ENCODE measurements at regions not wholly inside any gene's neighbourhood (a gene's known extent, or its start where the extent isn't known, plus 50 kb on each side); places are given as distances from the start of the nearest gene placed in this dataset.

DNA sequence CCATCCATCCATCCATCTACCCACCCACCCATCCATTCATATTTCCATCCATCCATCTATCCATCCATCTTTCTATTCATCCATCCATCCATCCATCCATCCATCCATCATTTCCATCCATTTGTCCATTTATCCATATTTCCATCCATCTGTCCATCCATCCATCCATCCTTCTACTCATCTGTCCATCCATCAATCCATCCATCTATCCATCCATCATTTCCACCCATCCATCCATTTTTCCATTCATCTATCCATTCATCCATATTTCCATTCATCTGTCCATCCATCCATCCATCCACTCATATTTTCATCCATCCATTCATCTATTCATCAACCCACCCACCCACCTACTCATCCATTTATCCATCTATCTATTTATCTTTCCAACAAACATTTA is 229.6 kb downstream of the TEX29 start:
- Histone ChIP-seq H3K27me3 (ENCODE audit: control insufficient read depth in 2 of 2, insufficient read depth in 2 of 2, low read length in 2 of 2) (no peaks in the 10 kb centered on the region), H3K4me1 (ENCODE audit: control insufficient read depth in 2 of 2, insufficient read depth in 2 of 2, low read length in 2 of 2) (no peaks in the 10 kb centered on the region), H3K9me3 (ENCODE audit: control insufficient read depth in 2 of 3, low read length in 3 of 3) (peaks cover 0 to 7% (median 0%) of the 10 kb centered on the region in 3 experiments), H3K36me3 (ENCODE audit: control insufficient read depth in 2 of 3, insufficient read depth in 3 of 3, low read length in 3 of 3) (no peaks in the 10 kb centered on the region), H3K4me3 (ENCODE audit: low read length) (no peak overlapping the region), H3K27ac (ENCODE audit: low read depth, low read length) (no peak overlapping the region)
- no peak overlapping the region for H3K4me3 Mint-ChIP-seq
- DNase-seq: no peak
- no peaks in the 10 kb centered on the region for H3K36me3 Mint-ChIP-seq
- no peak for ATAC-seq
- POLR2A ChIA-PET: no interaction called here
- H3K27me3 Mint-ChIP-seq: peaks cover 0 to 6% (median 0%) of the 10 kb centered on the region in 5 donors
- CTCF ChIA-PET: interaction anchor here (0.7 kb wide), 1 partner anchor 917 kb away, joined by 3 read pairs; no protein-coding TSS in a partner anchor
- intact Hi-C loops (cut with micrococcal nuclease): no loop called here
- H3K27ac Mint-ChIP-seq: no peak overlapping the region
- H3K9me3 Mint-ChIP-seq: peaks cover 0 to 7% (median 0%) of the 10 kb centered on the region in 11 donors
- peaks cover 0 to 5% (median 0%) of the 10 kb centered on the region in 7 donors for H3K4me1 Mint-ChIP-seq

DNA sequence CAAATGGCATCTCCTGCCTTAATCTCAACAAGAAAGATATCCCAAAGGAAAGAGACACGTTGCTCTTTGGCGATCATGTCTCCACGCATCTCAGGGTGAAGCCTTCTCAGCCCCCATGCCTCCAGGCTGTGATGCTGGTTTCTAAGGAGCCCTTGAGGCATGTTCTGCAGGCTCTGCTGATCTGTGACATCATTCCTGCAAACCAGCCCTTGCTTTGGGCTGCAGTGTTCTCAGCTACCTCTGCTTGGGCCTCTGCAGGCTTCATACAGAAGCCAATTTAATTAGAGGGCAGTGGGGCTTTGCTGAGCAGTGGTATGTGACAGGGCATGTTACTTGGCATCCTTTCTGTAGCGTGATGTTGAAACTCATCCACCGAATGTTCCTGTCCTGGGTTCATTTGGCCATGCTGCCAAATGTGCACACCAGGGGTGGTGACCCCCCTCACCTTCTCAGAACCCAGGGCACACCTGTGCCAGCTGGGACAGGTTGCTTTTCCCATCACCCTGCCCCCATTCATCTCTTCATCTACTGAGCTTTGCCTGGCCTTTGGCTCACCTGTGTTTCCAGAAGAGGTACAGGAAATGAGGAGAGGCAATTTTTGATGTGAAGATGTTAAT is 230.9 kb downstream of the TEX29 start:
- CTCF ChIA-PET: no interaction called here

DNA sequence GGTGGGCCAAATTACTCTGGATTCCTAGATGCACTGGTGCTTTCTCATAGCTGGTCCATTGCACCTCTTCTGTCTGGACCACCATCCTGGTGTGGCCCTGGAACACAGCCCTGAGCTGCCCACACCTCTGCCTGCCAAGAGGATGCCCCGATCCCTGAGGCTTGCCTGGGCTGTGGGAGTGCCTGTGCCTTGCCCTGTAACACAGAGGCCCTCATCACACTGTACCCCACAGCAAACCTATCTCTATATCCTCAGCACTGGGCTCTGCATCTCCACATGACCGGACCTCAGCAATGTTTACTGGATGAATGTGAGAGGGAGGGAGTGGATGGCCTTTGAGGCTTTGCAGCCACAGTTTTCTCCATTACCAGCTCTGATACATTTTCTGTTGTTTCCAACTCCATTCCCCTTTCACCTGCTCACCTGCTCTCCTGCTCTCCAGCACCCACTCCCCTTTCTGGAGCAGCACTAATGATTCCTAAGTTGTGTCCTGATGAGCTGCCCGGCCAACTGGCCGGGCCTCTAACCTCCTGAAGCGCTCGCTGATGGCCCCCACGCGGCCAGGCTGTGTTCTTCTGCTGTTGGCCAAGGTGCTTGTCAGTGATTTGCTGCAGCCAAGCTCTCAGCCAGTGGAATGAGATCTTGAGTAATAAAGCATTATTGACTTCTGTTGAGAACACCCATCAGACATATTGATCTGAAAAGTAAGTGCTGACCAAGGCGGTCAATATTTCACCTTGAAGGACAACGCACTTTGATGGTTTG is 232.6 kb downstream of the TEX29 start:
- H3K4me1 Mint-ChIP-seq: peaks cover 0 to 5% (median 0%) of the 10 kb centered on the region in 7 donors
- intact Hi-C loops (cut with micrococcal nuclease): no loop called here
- Histone ChIP-seq H3K4me1 (ENCODE audit: control insufficient read depth in 2 of 2, insufficient read depth in 2 of 2, low read length in 2 of 2) (no peaks in the 10 kb centered on the region), H3K9me3 (ENCODE audit: control insufficient read depth in 2 of 3, low read length in 3 of 3) (no peaks in the 10 kb centered on the region), H3K27me3 (ENCODE audit: control insufficient read depth in 2 of 2, insufficient read depth in 2 of 2, low read length in 2 of 2) (no peaks in the 10 kb centered on the region), H3K4me3 (ENCODE audit: low read length) (no peak overlapping the region), H3K27ac (ENCODE audit: low read depth, low read length) (no peak overlapping the region), H3K36me3 (ENCODE audit: control insufficient read depth in 2 of 3, insufficient read depth in 3 of 3, low read length in 3 of 3) (no peaks in the 10 kb centered on the region)
- ChIA-PET CTCF (no interaction called here), POLR2A (no interaction called here)
- ATAC-seq: no peak
- no peak for DNase-seq
- peaks cover 0 to 27% (median 5%) of the 10 kb centered on the region in 5 donors for H3K27me3 Mint-ChIP-seq
- peaks cover 0 to 2% (median 0%) of the 10 kb centered on the region in 11 donors for H3K9me3 Mint-ChIP-seq
- H3K36me3 Mint-ChIP-seq: no peaks in the 10 kb centered on the region
- no peak overlapping the region for H3K27ac Mint-ChIP-seq
- H3K4me3 Mint-ChIP-seq: no peak overlapping the region

More for the DNA sequence above, 230.9 kb downstream of the TEX29 start:
- H3K27ac Mint-ChIP-seq: no peak overlapping the region
- DNase-seq (no peak), ATAC-seq (no peak)
- intact Hi-C loops (cut with micrococcal nuclease): no loop called here
- Histone ChIP-seq H3K27ac (ENCODE audit: low read depth, low read length) (no peak overlapping the region), H3K36me3 (ENCODE audit: control insufficient read depth in 2 of 3, insufficient read depth in 3 of 3, low read length in 3 of 3) (no peaks in the 10 kb centered on the region), H3K9me3 (ENCODE audit: control insufficient read depth in 2 of 3, low read length in 3 of 3) (peaks cover 0 to under 1% (median 0%) of the 10 kb centered on the region in 3 experiments), H3K4me3 (ENCODE audit: low read length) (no peak overlapping the region), H3K4me1 (ENCODE audit: control insufficient read depth in 2 of 2, insufficient read depth in 2 of 2, low read length in 2 of 2) (no peaks in the 10 kb centered on the region), H3K27me3 (ENCODE audit: control insufficient read depth in 2 of 2, insufficient read depth in 2 of 2, low read length in 2 of 2) (no peaks in the 10 kb centered on the region)
- no peaks in the 10 kb centered on the region for H3K36me3 Mint-ChIP-seq
- H3K4me1 Mint-ChIP-seq: peaks cover 0 to 5% (median 0%) of the 10 kb centered on the region in 7 donors
- POLR2A ChIA-PET: no interaction called here
- no peak overlapping the region for H3K4me3 Mint-ChIP-seq
- H3K27me3 Mint-ChIP-seq: peaks cover 0 to 16% (median 0%) of the 10 kb centered on the region in 5 donors
- H3K9me3 Mint-ChIP-seq: peaks cover 0 to 2% (median 0%) of the 10 kb centered on the region in 11 donors

- no peaks in the 10 kb centered on the region for H3K9me3 ChIP-seq (ENCODE audit: control insufficient read depth in 2 of 3, low read length in 3 of 3)
- intact Hi-C loops (cut with micrococcal nuclease): no loop called here
- no peaks in the 10 kb centered on the region for H3K4me1 ChIP-seq (ENCODE audit: control insufficient read depth in 2 of 2, insufficient read depth in 2 of 2, low read length in 2 of 2)
- H3K4me1 Mint-ChIP-seq: peaks cover 0 to 5% (median 0%) of the 10 kb centered on the region in 7 donors
- peaks cover 0 to 34% (median 10%) of the 10 kb centered on the region in 5 donors for H3K27me3 Mint-ChIP-seq
- peaks cover 0 to 2% (median 0%) of the 10 kb centered on the region in 11 donors for H3K9me3 Mint-ChIP-seq
- CTCF ChIA-PET: no interaction called here
- POLR2A ChIA-PET: no interaction called here
- H3K36me3 ChIP-seq (ENCODE audit: control insufficient read depth in 2 of 3, insufficient read depth in 3 of 3, low read length in 3 of 3): no peaks in the 10 kb centered on the region
- no peak overlapping the region for H3K27ac ChIP-seq (ENCODE audit: low read depth, low read length)
- no peaks in the 10 kb centered on the region for H3K27me3 ChIP-seq (ENCODE audit: control insufficient read depth in 2 of 2, insufficient read depth in 2 of 2, low read length in 2 of 2)
- DNase-seq: no peak
- no peak for ATAC-seq
- no peaks in the 10 kb centered on the region for H3K36me3 Mint-ChIP-seq
- no peak overlapping the region for H3K4me3 ChIP-seq (ENCODE audit: low read length)
- H3K27ac Mint-ChIP-seq: no peak overlapping the region
- H3K4me3 Mint-ChIP-seq: no peak overlapping the region
Observed at GRCh38 chr13:111554539-111555267, 234.3 kb downstream of the TEX29 start.

- CTCF ChIA-PET: no interaction called here
- Mint-ChIP-seq H3K4me1 (peaks cover 0 to 5% (median 0%) of the 10 kb centered on the region in 7 donors), H3K36me3 (no peaks in the 10 kb centered on the region), H3K27ac (no peak overlapping the region), H3K27me3 (peaks cover 0 to 34% (median 10%) of the 10 kb centered on the region in 5 donors), H3K4me3 (no peak overlapping the region), H3K9me3 (peaks cover 0 to 2% (median 0%) of the 10 kb centered on the region in 11 donors)
- DNase-seq (no peak), ATAC-seq (no peak)
- intact Hi-C loops (cut with micrococcal nuclease): no loop called here
- no peaks in the 10 kb centered on the region for H3K36me3 ChIP-seq (ENCODE audit: control insufficient read depth in 2 of 3, insufficient read depth in 3 of 3, low read length in 3 of 3)
- no peak overlapping the region for H3K27ac ChIP-seq (ENCODE audit: low read depth, low read length)
- no peak overlapping the region for H3K4me3 ChIP-seq (ENCODE audit: low read length)
- H3K27me3 ChIP-seq (ENCODE audit: control insufficient read depth in 2 of 2, insufficient read depth in 2 of 2, low read length in 2 of 2): no peaks in the 10 kb centered on the region
- no peaks in the 10 kb centered on the region for H3K4me1 ChIP-seq (ENCODE audit: control insufficient read depth in 2 of 2, insufficient read depth in 2 of 2, low read length in 2 of 2)
- no peaks in the 10 kb centered on the region for H3K9me3 ChIP-seq (ENCODE audit: control insufficient read depth in 2 of 3, low read length in 3 of 3)
- POLR2A ChIA-PET: no interaction called here
Observed at GRCh38 chr13:111555268-111555808, 234.9 kb downstream of the TEX29 start.

- Mint-ChIP-seq H3K4me1 (peaks cover 0 to 2% (median 0%) of the 10 kb centered on the region in 7 donors), H3K27me3 (peaks cover 0 to 34% (median 10%) of the 10 kb centered on the region in 5 donors), H3K4me3 (no peak overlapping the region), H3K9me3 (peaks cover 0 to 2% (median 0%) of the 10 kb centered on the region in 11 donors), H3K27ac (no peak overlapping the region), H3K36me3 (no peaks in the 10 kb centered on the region)
- Histone ChIP-seq H3K4me3 (ENCODE audit: low read length) (no peak overlapping the region), H3K27ac (ENCODE audit: low read depth, low read length) (no peak overlapping the region), H3K27me3 (ENCODE audit: control insufficient read depth in 2 of 2, insufficient read depth in 2 of 2, low read length in 2 of 2) (no peaks in the 10 kb centered on the region), H3K9me3 (ENCODE audit: control insufficient read depth in 2 of 3, low read length in 3 of 3) (no peaks in the 10 kb centered on the region), H3K36me3 (ENCODE audit: control insufficient read depth in 2 of 3, insufficient read depth in 3 of 3, low read length in 3 of 3) (no peaks in the 10 kb centered on the region), H3K4me1 (ENCODE audit: control insufficient read depth in 2 of 2, insufficient read depth in 2 of 2, low read length in 2 of 2) (no peaks in the 10 kb centered on the region)
- ATAC-seq: no peak
- ChIA-PET POLR2A (interaction anchor here (0.6 kb wide), 1 partner anchor 1899 kb away, joined by 4 read pairs; no protein-coding TSS in a partner anchor), CTCF (no interaction called here)
- DNase-seq: no peak
- intact Hi-C loops (cut with micrococcal nuclease): no loop called here
Observed at GRCh38 chr13:111555903-111556302, 235.5 kb downstream of the TEX29 start.
